ENCODE measurements at regions not wholly inside any gene's neighbourhood (a gene's known extent, or its start where the extent isn't known, plus 50 kb on each side); places are given as distances from the start of the nearest gene placed in this dataset.

GRCh38 chr3:34298653-34299052 is 500.2 kb downstream of the PDCD6IP start:
- no peak for DNase-seq (ENCODE audit: low read depth in 1 of 2, low spot score in 1 of 2)
- no peak overlapping the region for H3K27ac ChIP-seq (replicated peaks)
- no peaks in the 10 kb centered on the region for H3K27me3 ChIP-seq (ENCODE audit: insufficient read depth, poor library complexity, severe bottlenecking)
- TF ChIP-seq CTCF (IDR thresholded peaks at IDR 0.05; ENCODE audit: insufficient read depth, low read length) (no peak), SPI1 (IDR thresholded peaks at IDR 0.05; ENCODE audit: borderline replicate concordance, low read depth) (no peak), REST (IDR thresholded peaks at IDR 0.05; ENCODE audit: insufficient replicate concordance, low read depth) (no peak), POLR2AphosphoS5 (IDR thresholded peaks at IDR 0.05; ENCODE audit: low read depth) (no peak), GABPA (IDR thresholded peaks at IDR 0.05; ENCODE audit: low read depth) (no peak)
- no peak overlapping the region for H3K4me3 ChIP-seq (replicated peaks; ENCODE audit: insufficient read depth, low read length)

GRCh38 chr3:34300621-34301020 is 502.2 kb downstream of the PDCD6IP start:
- no peak overlapping the region for H3K4me3 ChIP-seq (replicated peaks; ENCODE audit: insufficient read depth, low read length)
- no peaks in the 10 kb centered on the region for H3K27me3 ChIP-seq (ENCODE audit: insufficient read depth, poor library complexity, severe bottlenecking)
- no peak for TF ChIP-seq CTCF (IDR thresholded peaks at IDR 0.05; ENCODE audit: insufficient read depth, low read length)
- no peak for TF ChIP-seq GABPA (IDR thresholded peaks at IDR 0.05; ENCODE audit: low read depth)
- no peak for TF ChIP-seq REST (IDR thresholded peaks at IDR 0.05; ENCODE audit: insufficient replicate concordance, low read depth)
- TF ChIP-seq SPI1 (IDR thresholded peaks at IDR 0.05; ENCODE audit: borderline replicate concordance, low read depth), result no peak
- no peak for TF ChIP-seq POLR2AphosphoS5 (IDR thresholded peaks at IDR 0.05; ENCODE audit: low read depth)
- DNase-seq (ENCODE audit: low read depth in 1 of 2, low spot score in 1 of 2), result no peak
- H3K27ac ChIP-seq (replicated peaks), result no peak overlapping the region

GRCh38 chr3:34301313-34301712 is 502.9 kb downstream of the PDCD6IP start:
- Histone ChIP-seq H3K27me3 (ENCODE audit: insufficient read depth, poor library complexity, severe bottlenecking) (no peaks in the 10 kb centered on the region), H3K4me3 (replicated peaks; ENCODE audit: insufficient read depth, low read length) (no peak overlapping the region), H3K27ac (replicated peaks) (no peak overlapping the region)
- DNase-seq (ENCODE audit: low read depth in 1 of 2, low spot score in 1 of 2), result no peak
- TF ChIP-seq REST (IDR thresholded peaks at IDR 0.05; ENCODE audit: insufficient replicate concordance, low read depth) (no peak), SPI1 (IDR thresholded peaks at IDR 0.05; ENCODE audit: borderline replicate concordance, low read depth) (no peak), POLR2AphosphoS5 (IDR thresholded peaks at IDR 0.05; ENCODE audit: low read depth) (no peak), CTCF (IDR thresholded peaks at IDR 0.05; ENCODE audit: insufficient read depth, low read length) (no peak), GABPA (IDR thresholded peaks at IDR 0.05; ENCODE audit: low read depth) (no peak)

Measured in HL-60 (cell line).